PFSK-1 (cell line): ENCODE measurements at regions not wholly inside any gene's neighbourhood (a gene's known extent, or its start where the extent isn't known, plus 50 kb on each side); places are given as distances from the start of the nearest gene placed in this dataset.

Experiments used
- FOXP2 ChIP-seq: optimal IDR thresholded peaks from 2 replicates; pipeline ENCODE3; 2011; ENCODE audit warnings: borderline replicate concordance, control low read depth, inconsistent platforms; ENCODE audit not compliant: insufficient read depth; ENCODE audit errors: extremely low read length, extremely low read depth
- POLR2AphosphoS5 ChIP-seq: IDR thresholded peaks from 2 replicates; pipeline ENCODE4 v1.6.1; 2012; ENCODE audit warnings: low read depth, mild to moderate bottlenecking, control low read depth, low read length, moderate library complexity
- TF ChIP-seq, protein P1 (sequence below), 2 experiments: IDR thresholded peaks; 2 replicates each; pipeline versions ENCODE4 v1.6.1 to v1.8.0; 2011 to 2012; ENCODE audit warnings: low read depth in 2 of 2, low read length in 2 of 2, control low read depth in 1 of 2, inconsistent platforms in 1 of 2, mild to moderate bottlenecking in 1 of 2, moderate library complexity in 1 of 2; ENCODE audit not compliant: insufficient read depth in 1 of 2

DNA sequence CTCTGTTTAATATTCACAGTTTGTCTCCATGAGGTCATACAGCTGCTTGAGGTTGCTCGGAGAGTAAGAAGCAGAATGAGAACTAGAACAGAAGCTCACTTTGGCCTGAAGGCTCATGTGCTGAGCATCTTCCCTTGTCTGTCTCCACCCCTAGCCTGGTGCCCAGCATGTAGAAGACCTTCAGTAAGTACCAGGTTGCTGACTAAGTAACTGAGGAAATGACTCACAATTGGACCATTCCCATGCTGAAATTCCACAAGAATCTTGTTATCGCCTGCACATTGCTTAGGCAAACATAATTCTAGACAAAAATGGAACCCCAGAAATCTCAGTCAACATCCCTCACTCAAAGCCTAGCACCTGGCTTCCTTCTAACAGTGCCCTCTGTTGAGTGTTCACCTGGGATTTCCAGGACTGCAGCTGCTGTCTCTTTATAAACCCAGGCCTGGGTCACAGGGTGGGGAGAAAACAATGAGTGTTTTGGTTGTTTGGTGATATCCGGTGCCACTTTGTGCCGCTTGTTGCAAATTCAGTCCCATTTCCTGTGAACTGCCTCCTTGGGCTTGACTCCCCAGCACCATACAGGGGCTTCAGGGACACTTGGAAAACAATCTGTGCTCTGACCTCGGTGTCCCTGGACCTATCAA is 406.8 kb downstream of the ETS1 start:
- no peak for TF ChIP-seq FOXP2
- TF ChIP-seq, protein P1, sequence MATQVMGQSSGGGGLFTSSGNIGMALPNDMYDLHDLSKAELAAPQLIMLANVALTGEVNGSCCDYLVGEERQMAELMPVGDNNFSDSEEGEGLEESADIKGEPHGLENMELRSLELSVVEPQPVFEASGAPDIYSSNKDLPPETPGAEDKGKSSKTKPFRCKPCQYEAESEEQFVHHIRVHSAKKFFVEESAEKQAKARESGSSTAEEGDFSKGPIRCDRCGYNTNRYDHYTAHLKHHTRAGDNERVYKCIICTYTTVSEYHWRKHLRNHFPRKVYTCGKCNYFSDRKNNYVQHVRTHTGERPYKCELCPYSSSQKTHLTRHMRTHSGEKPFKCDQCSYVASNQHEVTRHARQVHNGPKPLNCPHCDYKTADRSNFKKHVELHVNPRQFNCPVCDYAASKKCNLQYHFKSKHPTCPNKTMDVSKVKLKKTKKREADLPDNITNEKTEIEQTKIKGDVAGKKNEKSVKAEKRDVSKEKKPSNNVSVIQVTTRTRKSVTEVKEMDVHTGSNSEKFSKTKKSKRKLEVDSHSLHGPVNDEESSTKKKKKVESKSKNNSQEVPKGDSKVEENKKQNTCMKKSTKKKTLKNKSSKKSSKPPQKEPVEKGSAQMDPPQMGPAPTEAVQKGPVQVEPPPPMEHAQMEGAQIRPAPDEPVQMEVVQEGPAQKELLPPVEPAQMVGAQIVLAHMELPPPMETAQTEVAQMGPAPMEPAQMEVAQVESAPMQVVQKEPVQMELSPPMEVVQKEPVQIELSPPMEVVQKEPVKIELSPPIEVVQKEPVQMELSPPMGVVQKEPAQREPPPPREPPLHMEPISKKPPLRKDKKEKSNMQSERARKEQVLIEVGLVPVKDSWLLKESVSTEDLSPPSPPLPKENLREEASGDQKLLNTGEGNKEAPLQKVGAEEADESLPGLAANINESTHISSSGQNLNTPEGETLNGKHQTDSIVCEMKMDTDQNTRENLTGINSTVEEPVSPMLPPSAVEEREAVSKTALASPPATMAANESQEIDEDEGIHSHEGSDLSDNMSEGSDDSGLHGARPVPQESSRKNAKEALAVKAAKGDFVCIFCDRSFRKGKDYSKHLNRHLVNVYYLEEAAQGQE (IDR thresholded peaks at IDR 0.05; ENCODE audit: insufficient read depth in 1 of 2, low read depth in 2 of 2, low read length in 2 of 2), result no peak
- TF ChIP-seq POLR2AphosphoS5, result no peak
